Testis (tissue), 2 donors: ENCODE measurements at regions not wholly inside any gene's neighbourhood (a gene's known extent, or its start where the extent isn't known, plus 50 kb on each side); places are given as distances from the start of the nearest gene placed in this dataset.

ENCODE experiments used
- DNase-seq: peaks from one replicate; pipeline ENCODE4 v3.0.0-alpha.2; 2019
- H3K27ac ChIP-seq, 2 donors: fragments of 200-600 bp; sonication (generic); one replicate each; pipeline ENCODE4 v1.5.1; 2019
- H3K27me3 ChIP-seq: fragments of 200-600 bp; sonication (generic); one replicate; pipeline ENCODE4 v1.5.1; 2019
- H3K36me3 ChIP-seq: fragments of 200-600 bp; sonication (generic); one replicate; pipeline ENCODE4 v1.5.1; 2017; ENCODE audit warnings: low read depth; ENCODE audit errors: missing control alignments
- H3K4me1 ChIP-seq: fragments of 200-600 bp; sonication (generic); one replicate; pipeline ENCODE4 v1.5.1; 2019
- H3K4me3 ChIP-seq, 2 donors: fragments of 200-600 bp; sonication (generic); one replicate each; pipeline ENCODE4 v1.5.1; 2017 to 2019
- H3K9me3 ChIP-seq: fragments of 200-600 bp; sonication (generic); one replicate; pipeline ENCODE4 v1.5.1; 2017
- POLR2A ChIP-seq: fragments of 450-650 bp; IDR thresholded peaks from one replicate; pipeline ENCODE4 v1.6.1; 2017; ENCODE audit warnings: antibody characterized with exemption, mild to moderate bottlenecking, moderate library complexity
- WGBS, 2 donors: methylation state at CpG; one replicate each; pipeline ENCODE4 v1.1.5; 2018; 5-methylcytosine and 5-hydroxymethylcytosine counted together
- intact Hi-C: fragments of 100-400 bp; cut with DNase I; formaldehyde crosslinking; loops from one replicate; pipeline ENCODE4 v1.15.1; 2023; ENCODE audit warnings: low total_unique reads
- TF ChIP-seq, protein P1 (sequence below), 3 experiments: fragments of 450-650 bp in 2 of 3; fragments of 200-600 bp in 1 of 3; sonication (generic) in 1 of 3; IDR thresholded peaks; one replicate each; pipeline ENCODE4 v1.5.1; 2016 to 2019; ENCODE audit warnings: antibody characterized with exemption in 3 of 3, mild to moderate bottlenecking in 2 of 3, moderate library complexity in 1 of 3

DNA sequence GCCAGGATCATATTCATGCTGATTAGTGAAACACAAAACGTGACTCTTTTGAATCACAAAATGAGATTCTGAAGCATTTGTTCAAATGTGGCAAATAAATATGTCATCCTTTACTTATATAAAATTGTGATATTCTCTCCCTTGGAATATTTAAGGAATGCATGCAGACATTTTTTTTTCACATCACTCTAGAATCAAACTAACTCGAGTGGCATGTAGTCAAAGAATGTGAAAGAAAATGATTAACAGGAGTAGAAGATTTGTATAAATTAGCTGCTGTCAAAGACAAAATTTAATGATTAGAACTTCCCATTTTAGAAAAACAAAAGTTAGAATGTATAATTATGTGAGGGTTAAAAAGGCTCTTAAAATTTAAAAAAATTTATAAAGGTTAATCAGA, 721.0 kb upstream of the FAM98A start:
- intact Hi-C loops, result no loop called here
- DNase-seq, result no peak
- H3K27ac ChIP-seq, result no peak overlapping the region
- no peak overlapping the region for H3K4me3 ChIP-seq
- H3K9me3 ChIP-seq, result no peaks in the 10 kb centered on the region
- no peaks in the 10 kb centered on the region for H3K36me3 ChIP-seq
- no peaks in the 10 kb centered on the region for H3K4me1 ChIP-seq
- 76 to 92% methylated on average over 2 of the region's 2 CpGs for WGBS, 2 donors
- no peak for TF ChIP-seq POLR2A
- TF ChIP-seq, protein P1, sequence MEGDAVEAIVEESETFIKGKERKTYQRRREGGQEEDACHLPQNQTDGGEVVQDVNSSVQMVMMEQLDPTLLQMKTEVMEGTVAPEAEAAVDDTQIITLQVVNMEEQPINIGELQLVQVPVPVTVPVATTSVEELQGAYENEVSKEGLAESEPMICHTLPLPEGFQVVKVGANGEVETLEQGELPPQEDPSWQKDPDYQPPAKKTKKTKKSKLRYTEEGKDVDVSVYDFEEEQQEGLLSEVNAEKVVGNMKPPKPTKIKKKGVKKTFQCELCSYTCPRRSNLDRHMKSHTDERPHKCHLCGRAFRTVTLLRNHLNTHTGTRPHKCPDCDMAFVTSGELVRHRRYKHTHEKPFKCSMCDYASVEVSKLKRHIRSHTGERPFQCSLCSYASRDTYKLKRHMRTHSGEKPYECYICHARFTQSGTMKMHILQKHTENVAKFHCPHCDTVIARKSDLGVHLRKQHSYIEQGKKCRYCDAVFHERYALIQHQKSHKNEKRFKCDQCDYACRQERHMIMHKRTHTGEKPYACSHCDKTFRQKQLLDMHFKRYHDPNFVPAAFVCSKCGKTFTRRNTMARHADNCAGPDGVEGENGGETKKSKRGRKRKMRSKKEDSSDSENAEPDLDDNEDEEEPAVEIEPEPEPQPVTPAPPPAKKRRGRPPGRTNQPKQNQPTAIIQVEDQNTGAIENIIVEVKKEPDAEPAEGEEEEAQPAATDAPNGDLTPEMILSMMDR (IDR thresholded peaks at IDR 0.05), result no peak
- H3K27me3 ChIP-seq, result no peaks in the 10 kb centered on the region

DNA sequence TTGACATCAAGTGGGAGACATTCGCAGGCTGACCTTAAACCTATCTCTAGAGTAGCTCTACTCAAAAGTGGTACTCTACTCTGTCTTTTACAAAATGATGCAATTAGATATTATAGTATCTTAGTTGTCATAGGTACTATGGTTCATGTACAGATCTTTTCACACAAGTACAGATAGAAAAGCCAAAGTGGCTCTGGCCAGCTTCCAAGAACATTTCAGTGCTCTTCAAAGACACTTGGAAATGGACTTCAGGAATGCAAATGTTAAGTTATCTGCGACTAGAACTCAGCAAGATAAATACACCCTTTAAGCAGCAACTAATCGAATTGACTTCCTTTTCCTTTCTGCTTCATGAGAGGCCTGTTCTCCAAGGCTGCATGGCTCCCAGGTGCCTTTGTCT, 718.7 kb upstream of the FAM98A start:
- no peaks in the 10 kb centered on the region for H3K4me1 ChIP-seq
- intact Hi-C loops, result no loop called here
- no peak overlapping the region for H3K27ac ChIP-seq
- no peaks in the 10 kb centered on the region for H3K9me3 ChIP-seq
- 73 to 74% methylated on average over 3 of the region's 3 CpGs for WGBS, 2 donors
- no peak for DNase-seq
- H3K36me3 ChIP-seq, result no peaks in the 10 kb centered on the region
- no peak overlapping the region for H3K4me3 ChIP-seq
- TF ChIP-seq, protein P1 (IDR thresholded peaks at IDR 0.05), result no peak
- TF ChIP-seq POLR2A, result no peak
- H3K27me3 ChIP-seq, result no peaks in the 10 kb centered on the region

GRCh38 chr2:34316788-34317187, 717.7 kb upstream of the FAM98A start:
- no peaks in the 10 kb centered on the region for H3K36me3 ChIP-seq
- H3K4me3 ChIP-seq, result no peak overlapping the region
- 92 to 100% methylated on average over 1 of the region's 1 CpG for WGBS, 2 donors
- no peaks in the 10 kb centered on the region for H3K27me3 ChIP-seq
- no peak overlapping the region for H3K27ac ChIP-seq
- no peak for DNase-seq
- intact Hi-C loops, result no loop called here
- TF ChIP-seq, protein P1 (IDR thresholded peaks at IDR 0.05), result no peak
- no peak for TF ChIP-seq POLR2A
- no peaks in the 10 kb centered on the region for H3K4me1 ChIP-seq
- no peaks in the 10 kb centered on the region for H3K9me3 ChIP-seq

DNA sequence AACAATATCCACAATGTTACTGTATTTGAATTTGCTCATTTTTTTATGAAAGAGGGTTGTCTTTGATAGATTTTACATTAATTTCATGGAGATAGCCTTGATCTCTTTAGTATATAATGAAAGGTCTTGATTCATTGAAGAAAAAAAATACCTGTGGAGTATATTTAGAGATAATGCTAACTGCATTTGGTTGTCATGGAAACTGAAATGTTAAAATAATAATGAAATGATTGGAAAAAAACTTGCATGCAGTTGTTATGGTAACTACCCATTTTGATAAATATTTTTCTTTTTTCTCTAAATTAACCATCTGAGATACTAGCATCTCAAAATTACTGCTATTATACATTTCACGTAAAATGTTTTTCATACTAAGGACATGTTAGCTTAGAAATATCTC, 712.7 kb upstream of the FAM98A start:
- WGBS, 2 donors, result 0 to 25% methylated on average over 1 of the region's 1 CpG
- Histone ChIP-seq H3K36me3 (no peaks in the 10 kb centered on the region), H3K9me3 (no peaks in the 10 kb centered on the region), H3K4me3 (no peak overlapping the region), H3K27me3 (no peaks in the 10 kb centered on the region), H3K4me1 (no peaks in the 10 kb centered on the region), H3K27ac (no peak overlapping the region)
- DNase-seq, result no peak
- intact Hi-C loops, result no loop called here
- TF ChIP-seq, protein P1 (IDR thresholded peaks at IDR 0.05), result no peak
- no peak for TF ChIP-seq POLR2A

GRCh38 chr2:34308140-34308539, 709.0 kb upstream of the FAM98A start:
- TF ChIP-seq, protein P1 (IDR thresholded peaks at IDR 0.05), result no peak
- TF ChIP-seq POLR2A, result no peak
- Histone ChIP-seq H3K27me3 (no peaks in the 10 kb centered on the region), H3K4me3 (no peak overlapping the region), H3K4me1 (no peaks in the 10 kb centered on the region), H3K27ac (no peak overlapping the region), H3K36me3 (no peaks in the 10 kb centered on the region), H3K9me3 (no peaks in the 10 kb centered on the region)
- WGBS, 2 donors, result 90 to 96% methylated on average over 2 of the region's 2 CpGs
- DNase-seq, result no peak
- intact Hi-C loops, result no loop called here
